Breast epithelium (tissue), 4 donors: ENCODE measurements at regions not wholly inside any gene's neighbourhood (a gene's known extent, or its start where the extent isn't known, plus 50 kb on each side); places are given as distances from the start of the nearest gene placed in this dataset.

Source experiments
- DNase-seq, 2 donors: peaks; one replicate each; pipeline ENCODE4 v3.0.0-alpha.2; 2019; ENCODE audit warnings: low spot score in 2 of 2
- H3K27ac ChIP-seq, 2 donors: fragments of 200-600 bp; sonication (generic) in 1 of 2; one replicate each; pipeline ENCODE4 v1.5.1; 2016 to 2019; ENCODE audit warnings: mild to moderate bottlenecking in 1 of 2
- H3K27me3 ChIP-seq, 2 donors: fragments of 200-600 bp; sonication (generic) in 1 of 2; one replicate each; pipeline versions ENCODE4 v1.5.1 to v1.6.0; 2017 to 2019; ENCODE audit warnings: control low read depth in 1 of 2, mild to moderate bottlenecking in 1 of 2
- H3K36me3 ChIP-seq: fragments of 200-600 bp; one replicate; pipeline ENCODE4 v1.5.1; 2019
- H3K4me1 ChIP-seq, 2 donors: fragments of 200-600 bp; sonication (generic); one replicate each; pipeline ENCODE4 v1.5.1; 2016 to 2019; ENCODE audit warnings: control low read depth in 1 of 2
- H3K4me3 ChIP-seq, 3 donors: fragments of 200-600 bp; sonication (generic); 1 replicate in 2 of 3; 2 replicates in 1 of 3; pipeline ENCODE4 v1.5.1; 2016 to 2019; ENCODE audit warnings: mild to moderate bottlenecking in 3 of 3, moderate library complexity in 2 of 3
- H3K9me3 ChIP-seq, 2 donors: fragments of 200-600 bp; sonication (generic) in 1 of 2; one replicate each; pipeline ENCODE4 v1.5.1; 2016 to 2019; ENCODE audit warnings: control low read depth in 1 of 2
- CTCF ChIP-seq, 3 donors: fragments of 450-650 bp; IDR thresholded peaks; one replicate each; pipeline ENCODE4 v1.5.1; 2016 to 2017; ENCODE audit warnings: antibody characterized with exemption in 3 of 3, mild to moderate bottlenecking in 3 of 3, moderate library complexity in 3 of 3
- POLR2A ChIP-seq: fragments of 450-650 bp; IDR thresholded peaks from one replicate; pipeline ENCODE4 v1.6.1; 2016; ENCODE audit warnings: antibody characterized with exemption, mild to moderate bottlenecking, moderate library complexity
- POLR2AphosphoS5 ChIP-seq, 3 donors: sonication (generic); formaldehyde crosslinking; IDR thresholded peaks; one replicate each; pipeline ENCODE4 v1.6.1; 2017; ENCODE audit warnings: antibody characterized with exemption in 3 of 3
- intact Hi-C: fragments of 100-400 bp; cut with DNase I; formaldehyde crosslinking; loops from one replicate; pipeline ENCODE4 v1.15.1; 2023; ENCODE audit warnings: low total_unique reads

- Histone ChIP-seq H3K9me3 (no peaks in the 10 kb centered on the region), H3K27me3 (no peaks in the 10 kb centered on the region), H3K4me1 (no peaks in the 10 kb centered on the region), H3K4me3 (no peak overlapping the region), H3K27ac (no peak overlapping the region), H3K36me3 (no peaks in the 10 kb centered on the region)
- no peak for DNase-seq
- intact Hi-C loops, result no loop called here
- TF ChIP-seq POLR2AphosphoS5 (IDR thresholded peaks at IDR 0.05), result no peak
- TF ChIP-seq POLR2A, result no peak
- TF ChIP-seq CTCF (IDR thresholded peaks at IDR 0.05), result no peak
Observed at GRCh38 chr3:191123946-191124345, 75.1 kb upstream of the OSTN start.

- TF ChIP-seq POLR2A, result no peak
- TF ChIP-seq POLR2AphosphoS5 (IDR thresholded peaks at IDR 0.05), result no peak
- no peak for TF ChIP-seq CTCF (IDR thresholded peaks at IDR 0.05)
- no peak overlapping the region for H3K4me3 ChIP-seq
- H3K9me3 ChIP-seq, result no peaks in the 10 kb centered on the region
- no peaks in the 10 kb centered on the region for H3K27me3 ChIP-seq
- no peaks in the 10 kb centered on the region for H3K4me1 ChIP-seq
- no peak overlapping the region for H3K27ac ChIP-seq
- no peak for DNase-seq
- H3K36me3 ChIP-seq, result no peaks in the 10 kb centered on the region
- intact Hi-C loops, result no loop called here
Observed at GRCh38 chr3:191123231-191123630, 75.8 kb upstream of the OSTN start.

- intact Hi-C loops, result no loop called here
- TF ChIP-seq POLR2AphosphoS5 (IDR thresholded peaks at IDR 0.05) (no peak), CTCF (IDR thresholded peaks at IDR 0.05) (no peak), POLR2A (no peak)
- H3K9me3 ChIP-seq, result no peaks in the 10 kb centered on the region
- H3K4me3 ChIP-seq, result no peak overlapping the region
- no peak for DNase-seq
- no peaks in the 10 kb centered on the region for H3K27me3 ChIP-seq
- no peaks in the 10 kb centered on the region for H3K36me3 ChIP-seq
- H3K27ac ChIP-seq, result no peak overlapping the region
- H3K4me1 ChIP-seq, result no peaks in the 10 kb centered on the region
Observed at GRCh38 chr3:191120447-191121298, 78.4 kb upstream of the OSTN start.

GRCh38 chr3:191119415-191120295, 79.4 kb upstream of the OSTN start:
- Histone ChIP-seq H3K4me3 (no peak overlapping the region), H3K4me1 (no peaks in the 10 kb centered on the region), H3K27me3 (no peaks in the 10 kb centered on the region), H3K36me3 (no peaks in the 10 kb centered on the region), H3K9me3 (no peaks in the 10 kb centered on the region), H3K27ac (no peak overlapping the region)
- TF ChIP-seq POLR2AphosphoS5 (IDR thresholded peaks at IDR 0.05) (no peak), POLR2A (no peak), CTCF (IDR thresholded peaks at IDR 0.05) (no peak)
- DNase-seq, result no peak
- intact Hi-C loops, result no loop called here

- no peak for TF ChIP-seq POLR2AphosphoS5 (IDR thresholded peaks at IDR 0.05)
- TF ChIP-seq POLR2A, result no peak
- no peak for TF ChIP-seq CTCF (IDR thresholded peaks at IDR 0.05)
- H3K36me3 ChIP-seq, result no peaks in the 10 kb centered on the region
- H3K27me3 ChIP-seq, result no peaks in the 10 kb centered on the region
- no peak overlapping the region for H3K27ac ChIP-seq
- no peaks in the 10 kb centered on the region for H3K4me1 ChIP-seq
- DNase-seq, result no peak
- H3K4me3 ChIP-seq, result no peak overlapping the region
- no peaks in the 10 kb centered on the region for H3K9me3 ChIP-seq
- intact Hi-C loops, result no loop called here
Observed at GRCh38 chr3:191111722-191112121, 87.3 kb upstream of the OSTN start.
